ENCODE measurements at regions not wholly inside any gene's neighbourhood (a gene's known extent, or its start where the extent isn't known, plus 50 kb on each side); places are given as distances from the start of the nearest gene placed in this dataset.

DNA sequence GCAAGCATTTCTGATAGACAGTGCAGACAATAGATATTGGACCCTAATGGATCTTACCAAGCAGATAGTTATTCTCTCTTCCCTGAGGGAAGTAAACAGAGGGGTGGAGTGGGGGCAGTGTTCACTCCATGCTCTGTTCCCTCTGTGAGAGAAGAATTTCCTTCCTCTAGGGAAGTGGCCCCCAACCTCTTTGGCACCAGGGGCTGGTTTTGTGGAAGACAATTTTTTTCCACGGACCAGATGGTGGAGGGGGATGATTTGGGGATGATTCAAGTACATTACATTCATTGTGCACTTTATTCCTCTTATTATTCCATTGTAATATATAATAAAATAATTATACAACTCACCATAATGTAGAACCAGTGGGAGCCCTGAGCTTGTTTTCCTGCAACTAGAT, 459.9 kb downstream of the ADGRL2 start:
- TF ChIP-seq, protein P1, sequence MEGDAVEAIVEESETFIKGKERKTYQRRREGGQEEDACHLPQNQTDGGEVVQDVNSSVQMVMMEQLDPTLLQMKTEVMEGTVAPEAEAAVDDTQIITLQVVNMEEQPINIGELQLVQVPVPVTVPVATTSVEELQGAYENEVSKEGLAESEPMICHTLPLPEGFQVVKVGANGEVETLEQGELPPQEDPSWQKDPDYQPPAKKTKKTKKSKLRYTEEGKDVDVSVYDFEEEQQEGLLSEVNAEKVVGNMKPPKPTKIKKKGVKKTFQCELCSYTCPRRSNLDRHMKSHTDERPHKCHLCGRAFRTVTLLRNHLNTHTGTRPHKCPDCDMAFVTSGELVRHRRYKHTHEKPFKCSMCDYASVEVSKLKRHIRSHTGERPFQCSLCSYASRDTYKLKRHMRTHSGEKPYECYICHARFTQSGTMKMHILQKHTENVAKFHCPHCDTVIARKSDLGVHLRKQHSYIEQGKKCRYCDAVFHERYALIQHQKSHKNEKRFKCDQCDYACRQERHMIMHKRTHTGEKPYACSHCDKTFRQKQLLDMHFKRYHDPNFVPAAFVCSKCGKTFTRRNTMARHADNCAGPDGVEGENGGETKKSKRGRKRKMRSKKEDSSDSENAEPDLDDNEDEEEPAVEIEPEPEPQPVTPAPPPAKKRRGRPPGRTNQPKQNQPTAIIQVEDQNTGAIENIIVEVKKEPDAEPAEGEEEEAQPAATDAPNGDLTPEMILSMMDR (IDR thresholded peaks at IDR 0.05; ENCODE audit: borderline replicate concordance, control extremely low read depth, extremely low read depth, insufficient read depth, missing control alignments), result no peak
- in situ Hi-C loops (cut with MboI; ENCODE audit: low sequenced_read_pairs, unreplicated experiment), result no loop called here
- DNase-seq (ENCODE audit: low spot score), result no peak

DNA sequence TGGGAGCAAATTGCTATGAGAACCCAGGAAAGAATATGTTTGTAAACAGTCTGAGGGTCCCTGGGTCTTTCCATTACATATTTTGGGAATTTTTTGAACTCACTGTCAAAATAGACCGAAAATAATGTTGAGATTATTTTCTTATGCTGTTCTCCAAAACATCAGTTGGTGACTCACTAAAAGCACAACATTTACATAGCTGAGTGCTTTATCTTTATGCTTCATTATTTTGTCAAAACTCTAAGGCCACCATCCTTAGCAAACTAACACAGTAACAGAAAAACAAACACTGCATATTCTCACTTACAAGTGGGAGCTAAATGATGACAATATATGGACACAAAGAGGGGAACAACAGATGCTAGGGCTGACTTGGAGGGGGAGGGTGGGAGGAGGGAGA, 459.3 kb downstream of the ADGRL2 start:
- no peak for DNase-seq (ENCODE audit: low spot score)
- TF ChIP-seq, protein P1 (IDR thresholded peaks at IDR 0.05; ENCODE audit: borderline replicate concordance, control extremely low read depth, extremely low read depth, insufficient read depth, missing control alignments), result no peak
- in situ Hi-C loops (cut with MboI; ENCODE audit: low sequenced_read_pairs, unreplicated experiment), result no loop called here

DNA sequence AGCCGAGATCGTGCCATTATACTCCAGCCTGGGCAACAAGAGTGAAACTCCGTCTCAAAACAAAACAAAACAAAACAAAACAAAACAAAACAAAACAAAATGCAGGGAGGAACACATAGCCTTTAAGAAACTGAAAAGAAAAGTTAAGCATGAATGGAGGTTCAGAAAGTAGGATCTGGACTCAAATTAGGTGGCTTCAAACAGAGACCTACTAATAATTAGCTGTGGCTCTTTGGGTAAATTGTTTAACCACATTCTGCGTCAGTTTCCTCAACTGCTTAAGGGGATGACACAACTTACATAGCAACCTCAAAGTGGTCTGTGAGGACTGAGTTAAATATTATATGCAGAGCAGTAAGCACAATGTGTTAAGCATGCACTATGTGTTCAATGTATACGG, 458.2 kb downstream of the ADGRL2 start:
- in situ Hi-C loops (cut with MboI; ENCODE audit: low sequenced_read_pairs, unreplicated experiment), result no loop called here
- TF ChIP-seq, protein P1 (IDR thresholded peaks at IDR 0.05; ENCODE audit: borderline replicate concordance, control extremely low read depth, extremely low read depth, insufficient read depth, missing control alignments), result no peak
- DNase-seq (ENCODE audit: low spot score), result no peak

DNA sequence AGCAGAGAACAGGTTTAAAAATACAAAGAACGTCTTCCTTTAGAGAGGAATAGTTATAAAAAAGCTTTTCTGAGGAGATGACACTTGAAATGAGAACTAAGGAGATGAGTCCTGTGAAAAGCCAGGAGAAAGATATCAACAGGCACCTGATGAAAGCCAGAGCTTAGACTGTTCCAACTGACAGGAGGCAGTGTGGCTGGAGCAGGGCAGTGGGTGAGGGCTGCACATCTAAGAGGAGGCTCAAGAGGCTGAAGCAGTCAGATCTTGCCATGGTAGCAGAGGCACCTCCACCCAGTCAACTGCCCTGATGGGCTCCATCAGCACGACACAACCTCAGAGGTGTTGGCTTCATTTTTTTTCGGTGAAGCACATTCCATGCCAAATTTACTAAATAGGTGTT, 445.3 kb downstream of the ADGRL2 start:
- in situ Hi-C loops (cut with MboI; ENCODE audit: low sequenced_read_pairs, unreplicated experiment), result no loop called here
- TF ChIP-seq, protein P1 (IDR thresholded peaks at IDR 0.05; ENCODE audit: borderline replicate concordance, control extremely low read depth, extremely low read depth, insufficient read depth, missing control alignments), result no peak
- no peak for DNase-seq (ENCODE audit: low spot score)

DNA sequence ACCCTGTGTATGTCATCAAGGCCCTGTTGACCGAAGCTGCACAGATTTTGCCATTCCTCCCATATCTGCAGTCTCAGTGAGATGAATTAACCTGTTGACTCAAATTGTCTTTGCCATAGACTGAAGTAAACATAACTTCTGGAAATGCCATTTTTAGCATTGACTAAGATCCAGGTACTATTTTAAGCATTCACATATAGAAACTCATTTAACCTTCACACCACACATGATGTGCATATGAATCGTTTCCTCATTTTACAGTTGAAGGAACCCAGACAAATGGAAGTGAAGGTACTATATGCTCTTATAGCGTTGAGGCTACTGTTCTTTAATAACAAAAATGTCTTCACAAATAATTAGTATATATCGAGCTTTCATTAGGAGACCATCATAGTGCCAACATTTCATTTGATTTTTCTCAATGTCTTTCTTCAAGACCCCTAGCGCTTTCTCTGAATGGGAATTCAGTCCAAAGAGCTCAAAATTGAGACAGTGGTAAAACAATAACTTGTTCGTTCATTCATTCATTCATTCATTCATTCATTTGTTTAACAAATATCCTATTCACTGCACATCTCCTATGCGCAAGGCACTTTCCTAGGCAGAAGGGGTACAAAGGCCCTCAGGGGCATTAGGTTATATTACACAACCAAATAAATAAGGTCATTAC, 444.7 kb downstream of the ADGRL2 start:
- in situ Hi-C loops (cut with MboI; ENCODE audit: low sequenced_read_pairs, unreplicated experiment), result no loop called here
- TF ChIP-seq, protein P1 (IDR thresholded peaks at IDR 0.05; ENCODE audit: borderline replicate concordance, control extremely low read depth, extremely low read depth, insufficient read depth, missing control alignments), result no peak
- DNase-seq (ENCODE audit: low spot score), result no peak

DNA sequence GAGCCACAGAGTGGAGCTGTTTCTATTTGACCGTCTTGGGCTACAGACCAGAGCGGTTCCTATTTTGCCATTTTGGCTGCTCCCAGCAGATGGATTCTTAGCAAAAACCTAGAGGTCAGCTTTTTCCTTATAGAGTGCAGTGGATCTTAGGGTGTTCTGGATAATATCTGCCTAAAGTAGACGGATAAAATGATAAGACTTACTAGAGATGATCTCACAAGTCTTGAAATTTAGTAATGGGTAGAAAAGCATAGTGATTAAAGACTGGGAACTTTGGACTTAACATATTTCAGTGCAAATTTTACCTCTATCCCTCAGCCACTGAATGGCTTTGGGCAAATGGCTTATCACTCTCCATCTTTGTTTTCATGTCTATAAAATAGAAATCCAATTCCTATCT, 439.8 kb downstream of the ADGRL2 start:
- TF ChIP-seq, protein P1 (IDR thresholded peaks at IDR 0.05; ENCODE audit: borderline replicate concordance, control extremely low read depth, extremely low read depth, insufficient read depth, missing control alignments), result no peak
- in situ Hi-C loops (cut with MboI; ENCODE audit: low sequenced_read_pairs, unreplicated experiment), result no loop called here
- DNase-seq (ENCODE audit: low spot score), result no peak
